ACC112 (cell line): ENCODE measurements at regions not wholly inside any gene's neighbourhood (a gene's known extent, or its start where the extent isn't known, plus 50 kb on each side); places are given as distances from the start of the nearest gene placed in this dataset.

ENCODE experiments used
- H2AFZ ChIP-seq: fragments of 200-600 bp; sonication (generic); one replicate; pipeline ENCODE4 v1.6.0; 2017; ENCODE audit warnings: antibody characterized with exemption, low read length; ENCODE audit not compliant: unreplicated experiment
- H3K27ac ChIP-seq: fragments of 200-600 bp; sonication (generic); 2 replicates; pipeline ENCODE4 v1.5.1; 2014; ENCODE audit warnings: low read depth, mild to moderate bottlenecking, antibody characterized with exemption, low read length, moderate library complexity
- H3K27me3 ChIP-seq: fragments of 200-600 bp; sonication (generic); 2 replicates; pipeline ENCODE4 v1.6.1; 2014; ENCODE audit warnings: mild to moderate bottlenecking, antibody characterized with exemption, low read length, moderate library complexity, mixed read lengths; ENCODE audit not compliant: insufficient read depth
- H3K36me3 ChIP-seq: fragments of 200-600 bp; sonication (generic); 2 replicates; pipeline ENCODE4 v1.6.1; 2016; ENCODE audit warnings: mild to moderate bottlenecking, antibody characterized with exemption, low read length, moderate library complexity, mixed read lengths; ENCODE audit not compliant: insufficient read depth
- H3K4me1 ChIP-seq: fragments of 200-600 bp; sonication (generic); one replicate; pipeline ENCODE4 v1.6.1; 2016; ENCODE audit warnings: low read length, mixed read lengths; ENCODE audit not compliant: insufficient read depth, unreplicated experiment, control insufficient read depth
- H3K4me3 ChIP-seq: fragments of 200-600 bp; sonication (generic); 2 replicates; pipeline ENCODE4 v1.5.1; 2014; ENCODE audit warnings: mild to moderate bottlenecking, low read depth, low read length
- H3K79me2 ChIP-seq: fragments of 200-600 bp; sonication (generic); one replicate; pipeline ENCODE4 v1.6.0; 2016; ENCODE audit warnings: low read length; ENCODE audit not compliant: control insufficient read depth, unreplicated experiment, insufficient read depth

GRCh38 chr6:6931071-6932025, 176.4 kb upstream of the RREB1 start:
- no peak overlapping the region for H3K27ac ChIP-seq
- no peaks in the 10 kb centered on the region for H3K4me1 ChIP-seq
- no peaks in the 10 kb centered on the region for H3K36me3 ChIP-seq
- no peak overlapping the region for H3K4me3 ChIP-seq
- 0 out of 2 replicates have a peak, but pooled peaks cover 4% of the 10 kb centered on the region for H3K27me3 ChIP-seq
- peak overlapping the region; percentile 62 for H2AFZ ChIP-seq
- H3K79me2 ChIP-seq, result no peaks in the 10 kb centered on the region

- Histone ChIP-seq H3K36me3 (no peaks in the 10 kb centered on the region), H2AFZ (no peak overlapping the region), H3K27ac (no peak overlapping the region), H3K79me2 (no peaks in the 10 kb centered on the region), H3K27me3 (0 out of 2 replicates have a peak, but pooled peaks cover 4% of the 10 kb centered on the region), H3K4me1 (no peaks in the 10 kb centered on the region), H3K4me3 (no peak overlapping the region)
Measured at GRCh38 chr6:6932341-6932740, 175.4 kb upstream of the RREB1 start.

GRCh38 chr6:6932968-6933367, 174.8 kb upstream of the RREB1 start:
- Histone ChIP-seq H2AFZ (no peak overlapping the region), H3K4me1 (no peaks in the 10 kb centered on the region), H3K27ac (no peak overlapping the region), H3K36me3 (no peaks in the 10 kb centered on the region), H3K79me2 (no peaks in the 10 kb centered on the region), H3K4me3 (no peak overlapping the region), H3K27me3 (0 out of 2 replicates have a peak, but pooled peaks cover 4% of the 10 kb centered on the region)

- no peaks in the 10 kb centered on the region for H3K36me3 ChIP-seq
- no peak overlapping the region for H2AFZ ChIP-seq
- no peak overlapping the region for H3K27ac ChIP-seq
- H3K79me2 ChIP-seq, result no peaks in the 10 kb centered on the region
- no peak overlapping the region for H3K4me3 ChIP-seq
- no peaks in the 10 kb centered on the region for H3K4me1 ChIP-seq
- H3K27me3 ChIP-seq, result no peaks in the 10 kb centered on the region
Measured at GRCh38 chr6:6940031-6941025, 167.4 kb upstream of the RREB1 start.

GRCh38 chr6:6941201-6941600, 166.6 kb upstream of the RREB1 start:
- Histone ChIP-seq H3K79me2 (no peaks in the 10 kb centered on the region), H3K27me3 (no peaks in the 10 kb centered on the region), H3K36me3 (no peaks in the 10 kb centered on the region), H3K27ac (no peak overlapping the region), H2AFZ (no peak overlapping the region), H3K4me1 (no peaks in the 10 kb centered on the region), H3K4me3 (no peak overlapping the region)

- Histone ChIP-seq H3K4me3 (no peak overlapping the region), H3K27ac (no peak overlapping the region)
Measured at GRCh38 chr6:6942091-6942490, 165.7 kb upstream of the RREB1 start.

GRCh38 chr6:6942831-6943230, 164.9 kb upstream of the RREB1 start:
- H2AFZ ChIP-seq, result no peak overlapping the region
- no peak overlapping the region for H3K27ac ChIP-seq
- H3K27me3 ChIP-seq, result no peaks in the 10 kb centered on the region
- no peaks in the 10 kb centered on the region for H3K36me3 ChIP-seq
- no peaks in the 10 kb centered on the region for H3K4me1 ChIP-seq
- no peaks in the 10 kb centered on the region for H3K79me2 ChIP-seq
- no peak overlapping the region for H3K4me3 ChIP-seq

More at GRCh38 chr6:6942091-6942490, 165.7 kb upstream of the RREB1 start:
- Histone ChIP-seq H3K27me3 (no peaks in the 10 kb centered on the region), H3K79me2 (no peaks in the 10 kb centered on the region), H3K4me1 (no peaks in the 10 kb centered on the region), H3K36me3 (no peaks in the 10 kb centered on the region), H2AFZ (no peak overlapping the region)

GRCh38 chr6:6943421-6943820, 164.3 kb upstream of the RREB1 start:
- H3K27ac ChIP-seq, result no peak overlapping the region
- H3K27me3 ChIP-seq, result no peaks in the 10 kb centered on the region
- H3K4me1 ChIP-seq, result no peaks in the 10 kb centered on the region
- no peak overlapping the region for H2AFZ ChIP-seq
- no peaks in the 10 kb centered on the region for H3K36me3 ChIP-seq
- H3K4me3 ChIP-seq, result no peak overlapping the region
- no peaks in the 10 kb centered on the region for H3K79me2 ChIP-seq

- H2AFZ ChIP-seq, result no peak overlapping the region
- no peaks in the 10 kb centered on the region for H3K36me3 ChIP-seq
- no peaks in the 10 kb centered on the region for H3K27me3 ChIP-seq
- no peak overlapping the region for H3K4me3 ChIP-seq
- H3K4me1 ChIP-seq, result no peaks in the 10 kb centered on the region
- H3K79me2 ChIP-seq, result no peaks in the 10 kb centered on the region
- H3K27ac ChIP-seq, result no peak overlapping the region
Measured at GRCh38 chr6:6946206-6947155, 161.3 kb upstream of the RREB1 start.
